ENCODE measurements at regions not wholly inside any gene's neighbourhood (a gene's known extent, or its start where the extent isn't known, plus 50 kb on each side); places are given as distances from the start of the nearest gene placed in this dataset.

DNA sequence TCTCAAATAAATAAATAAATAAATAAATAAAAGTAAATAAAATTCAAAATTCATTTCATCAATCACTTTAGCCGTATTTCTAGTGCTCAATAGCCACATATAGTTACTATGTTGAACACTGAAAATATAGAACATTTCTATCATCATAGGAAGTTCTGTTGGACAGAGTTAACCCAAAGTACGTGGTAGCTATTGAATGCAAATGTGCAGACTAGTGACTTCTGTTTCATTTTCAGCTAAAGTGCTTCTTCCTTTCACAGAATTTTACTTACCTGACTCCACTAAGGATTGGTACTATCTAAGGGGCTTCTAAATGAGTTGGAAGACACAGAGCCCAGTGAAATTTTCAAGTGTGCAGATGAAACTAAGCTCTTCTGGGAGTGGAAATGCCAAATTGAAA is 1208.3 kb downstream of the MAT2B start:
- no peak for DNase-seq (ENCODE audit: low spot score)

- no peak for DNase-seq (ENCODE audit: low spot score)
These were observed 1215.7 kb downstream of the MAT2B start for GRCh38 chr5:164721116-164721515.

DNA sequence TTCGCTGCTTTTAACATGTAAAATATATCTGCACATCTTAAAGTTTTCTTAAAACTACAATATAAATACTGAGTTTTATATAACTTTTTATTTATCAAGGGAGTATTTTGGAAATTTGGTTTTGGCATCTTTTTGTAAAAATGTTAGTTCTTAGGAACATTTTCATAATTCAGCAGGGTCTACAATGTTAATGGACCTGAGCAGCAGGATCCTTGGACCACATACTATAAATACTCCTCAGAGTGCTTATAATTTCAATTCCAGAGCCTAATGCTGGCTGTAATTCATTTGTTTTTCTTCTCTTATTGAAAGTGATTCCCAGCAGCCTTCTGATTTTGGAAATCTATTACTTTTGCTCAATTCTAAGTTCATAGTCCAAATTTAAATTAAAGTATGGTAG is 1216.2 kb downstream of the MAT2B start:
- DNase-seq (ENCODE audit: low spot score): no peak

GRCh38 chr5:164722702-164723101 is 1217.3 kb downstream of the MAT2B start:
- DNase-seq (ENCODE audit: low spot score): no peak

DNA sequence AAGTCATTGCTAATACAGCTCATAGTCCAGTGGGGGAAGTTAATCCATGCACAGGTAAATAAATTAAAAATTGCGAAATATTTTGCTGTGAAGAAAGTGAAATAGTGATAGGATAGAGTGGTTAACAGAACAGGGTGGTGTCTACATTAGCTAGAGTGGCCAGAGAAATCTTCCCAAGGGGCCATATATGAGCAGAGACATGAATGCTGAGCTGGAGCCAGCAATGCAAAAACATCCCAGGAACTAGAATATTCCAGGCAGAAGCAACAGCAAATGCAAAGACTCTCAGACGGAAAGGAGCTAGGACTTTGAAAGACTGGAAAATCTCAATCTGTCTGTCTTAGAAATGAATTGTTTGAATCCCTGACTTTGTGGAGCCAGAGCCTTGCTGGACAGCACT is 1221.6 kb downstream of the MAT2B start:
- no peak for DNase-seq (ENCODE audit: low spot score)

DNA sequence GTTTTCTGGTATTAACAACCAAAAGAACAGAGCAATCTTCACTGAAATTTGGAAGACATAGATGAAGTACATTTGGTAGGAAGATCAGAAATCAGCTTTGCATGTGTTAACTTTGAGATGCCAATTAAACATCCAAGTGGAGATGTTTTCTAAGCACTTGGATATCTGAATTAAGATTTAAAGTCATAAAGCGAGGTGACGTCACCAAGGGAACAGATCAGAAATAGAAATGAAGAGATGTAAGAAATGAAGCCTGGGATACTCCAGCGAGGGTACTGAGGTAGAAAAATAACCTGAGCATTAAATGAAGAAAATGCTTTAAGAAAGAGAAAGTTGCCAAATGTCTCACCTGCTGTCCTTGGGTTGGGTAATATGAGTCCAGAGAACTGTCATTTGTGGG is 1223.3 kb downstream of the MAT2B start:
- DNase-seq (ENCODE audit: low spot score): no peak

GRCh38 chr5:164735334-164735733 is 1229.9 kb downstream of the MAT2B start:
- no peak for DNase-seq (ENCODE audit: low spot score)

DNA sequence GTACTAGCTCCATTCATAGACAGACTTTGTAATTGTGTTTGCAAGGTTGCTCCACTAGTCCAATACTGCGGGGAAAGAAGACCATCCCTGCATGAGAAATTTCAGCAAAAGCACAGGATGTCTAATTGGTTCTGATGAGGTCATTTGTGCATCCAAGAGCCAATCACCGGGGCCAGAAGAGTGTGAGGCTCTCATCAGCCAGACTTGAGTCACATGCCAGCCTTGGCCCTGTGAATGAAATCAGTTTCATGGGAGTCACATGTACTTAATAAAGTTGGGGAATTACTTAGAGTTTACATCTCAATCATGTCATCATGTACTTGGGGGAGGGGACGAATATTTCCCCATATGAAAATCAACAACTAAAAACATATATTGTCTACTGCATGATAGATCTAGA is 1236.0 kb downstream of the MAT2B start:
- DNase-seq (ENCODE audit: low spot score): no peak

GRCh38 chr5:164742025-164742424 is 1236.6 kb downstream of the MAT2B start:
- no peak for DNase-seq (ENCODE audit: low spot score)

- DNase-seq (ENCODE audit: low spot score): no peak
These were observed 1241.3 kb downstream of the MAT2B start for GRCh38 chr5:164746723-164747122.

GRCh38 chr5:164747371-164747770 is 1242.0 kb downstream of the MAT2B start:
- no peak for DNase-seq (ENCODE audit: low spot score)

DNA sequence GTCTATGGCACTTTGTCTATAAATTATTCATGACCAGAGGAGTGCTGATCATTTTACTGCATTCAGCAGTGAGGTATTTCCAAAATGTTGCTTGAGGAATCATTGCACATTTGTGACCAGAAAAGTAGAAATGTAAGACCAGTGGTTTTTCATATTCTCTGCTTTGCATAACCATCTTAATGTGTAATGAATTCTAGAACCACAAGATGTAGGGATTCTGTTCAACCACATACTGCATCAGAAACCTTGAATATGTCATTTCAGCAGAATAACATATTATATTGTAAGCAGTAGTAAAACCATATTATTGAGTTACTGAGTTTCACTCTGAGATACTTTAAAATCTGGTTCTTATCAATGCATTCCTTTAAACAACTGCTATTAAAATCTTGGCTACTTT is 1243.4 kb downstream of the MAT2B start:
- DNase-seq (ENCODE audit: low spot score): no peak

DNA sequence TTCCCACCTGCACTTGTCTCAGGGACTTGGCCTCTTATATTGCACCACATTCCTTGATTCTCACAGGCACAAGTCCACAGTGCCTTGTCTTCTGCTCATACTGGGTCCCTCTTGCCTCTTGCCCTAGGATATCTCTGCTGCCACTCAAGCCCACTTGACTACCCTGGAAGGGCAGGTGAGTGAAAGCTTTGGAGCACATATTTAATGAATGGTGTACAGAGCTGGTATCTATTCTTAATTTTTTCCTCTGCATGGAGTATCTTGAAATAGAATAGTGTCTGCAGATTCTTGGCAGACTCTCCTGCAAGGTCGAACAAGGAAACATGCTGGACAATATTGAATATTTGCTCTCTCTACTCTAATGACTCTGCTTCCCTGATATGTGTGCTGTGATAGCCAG is 1248.0 kb downstream of the MAT2B start:
- no peak for DNase-seq (ENCODE audit: low spot score)

DNA sequence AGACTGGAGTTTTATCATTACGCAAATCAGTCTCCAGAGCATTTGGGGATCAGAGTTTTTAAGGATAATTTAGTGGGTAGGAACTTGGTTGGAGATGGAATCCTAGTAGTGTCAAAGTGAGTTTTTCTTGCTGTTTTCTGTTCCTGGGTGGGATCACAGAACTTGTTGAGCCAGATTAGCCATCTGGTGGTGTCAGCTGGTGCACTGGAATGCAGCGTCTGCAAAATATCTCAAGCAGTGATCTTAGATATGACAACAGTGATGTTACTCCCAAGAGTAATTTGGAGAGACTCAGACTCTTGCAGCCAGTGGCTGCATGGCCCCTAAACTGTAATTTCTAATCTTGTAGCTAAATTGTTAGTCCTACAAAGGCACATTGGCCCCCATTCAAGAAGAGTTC is 1257.8 kb downstream of the MAT2B start:
- no peak for DNase-seq (ENCODE audit: low spot score)

DNA sequence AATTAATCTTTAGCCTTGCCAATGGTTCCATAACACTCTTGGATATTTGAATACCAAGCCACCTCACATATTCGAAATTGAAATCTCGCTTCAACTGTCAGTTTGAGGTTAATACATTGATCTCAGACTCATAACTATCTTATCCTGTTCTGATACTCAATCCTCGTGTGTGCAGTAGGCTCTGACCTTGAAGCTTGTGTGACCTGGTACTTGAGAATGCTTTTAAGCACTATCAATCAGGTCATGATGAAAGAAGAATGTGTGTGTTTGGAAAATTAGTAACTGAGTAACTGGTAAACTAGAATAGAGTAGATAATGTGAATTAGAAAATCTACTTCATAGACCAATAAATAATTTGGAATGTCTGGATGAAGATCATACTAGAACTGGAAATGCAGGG is 1266.7 kb downstream of the MAT2B start:
- DNase-seq (ENCODE audit: low spot score): no peak

GRCh38 chr5:164784230-164784629 is 1278.8 kb downstream of the MAT2B start:
- DNase-seq (ENCODE audit: low spot score): no peak

- DNase-seq (ENCODE audit: low spot score): no peak
These were observed 1292.7 kb downstream of the MAT2B start for GRCh38 chr5:164798110-164798509.

DNA sequence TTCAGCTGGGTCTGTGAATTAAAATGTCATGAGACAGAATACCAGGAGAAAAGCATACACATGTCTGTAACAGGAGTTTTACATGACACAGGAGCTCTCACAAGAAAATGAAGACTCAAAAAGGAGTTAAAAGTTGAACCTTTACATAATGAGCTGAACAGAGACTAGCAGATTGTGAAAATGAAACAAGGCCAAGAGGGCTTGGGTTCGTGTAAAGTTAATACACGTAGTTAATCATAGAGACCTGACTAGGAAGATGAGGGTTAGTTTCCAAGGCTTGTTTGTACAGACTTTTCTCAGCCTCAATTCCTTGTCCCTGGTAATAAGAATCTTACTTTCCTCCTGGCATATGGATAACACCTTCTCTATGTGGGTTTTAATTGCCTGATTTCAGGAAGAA is 1294.0 kb downstream of the MAT2B start:
- DNase-seq (ENCODE audit: low spot score): no peak

DNA sequence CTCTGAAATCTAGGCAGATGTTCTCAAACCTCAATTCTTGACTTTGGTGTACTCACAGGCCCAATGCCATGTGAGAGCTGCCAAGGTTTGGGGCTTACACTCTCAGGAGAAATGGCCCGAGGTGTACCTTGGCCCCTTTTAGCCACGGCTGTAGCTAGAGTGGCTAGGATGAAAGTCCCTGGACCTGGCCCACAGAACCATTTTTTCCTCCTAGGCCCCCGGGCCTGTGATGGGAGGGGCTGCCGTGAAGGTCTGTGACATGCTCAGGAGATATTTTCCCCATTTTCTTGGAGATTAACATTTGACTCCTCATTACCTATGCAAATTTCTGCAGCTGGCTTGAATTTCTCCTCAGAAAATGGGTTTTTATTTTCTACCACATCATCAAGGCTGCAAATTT is 1296.5 kb downstream of the MAT2B start:
- DNase-seq (ENCODE audit: low spot score): no peak

- DNase-seq (ENCODE audit: low spot score): no peak
These were observed 1304.4 kb downstream of the MAT2B start for GRCh38 chr5:164809821-164810220.

DNA sequence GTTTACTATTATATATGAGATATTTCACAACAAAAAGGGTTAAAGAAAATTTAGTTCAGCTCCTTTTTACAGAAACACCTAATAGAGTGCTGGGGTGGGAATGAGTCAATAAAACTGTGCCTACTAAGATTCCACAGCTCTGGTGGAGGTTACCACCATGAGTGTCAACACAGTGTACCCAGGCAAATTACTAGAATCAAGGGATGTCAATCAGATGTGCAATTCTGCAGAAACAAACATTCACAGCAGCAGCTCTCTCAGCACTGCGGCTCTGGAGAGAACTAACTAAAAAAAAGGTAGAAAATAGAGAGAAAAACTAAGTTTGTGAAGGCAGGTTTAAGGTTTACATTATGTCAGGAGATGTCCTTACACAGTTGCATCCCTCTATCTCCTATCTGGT is 1313.0 kb downstream of the MAT2B start:
- DNase-seq (ENCODE audit: low spot score): no peak

DNA sequence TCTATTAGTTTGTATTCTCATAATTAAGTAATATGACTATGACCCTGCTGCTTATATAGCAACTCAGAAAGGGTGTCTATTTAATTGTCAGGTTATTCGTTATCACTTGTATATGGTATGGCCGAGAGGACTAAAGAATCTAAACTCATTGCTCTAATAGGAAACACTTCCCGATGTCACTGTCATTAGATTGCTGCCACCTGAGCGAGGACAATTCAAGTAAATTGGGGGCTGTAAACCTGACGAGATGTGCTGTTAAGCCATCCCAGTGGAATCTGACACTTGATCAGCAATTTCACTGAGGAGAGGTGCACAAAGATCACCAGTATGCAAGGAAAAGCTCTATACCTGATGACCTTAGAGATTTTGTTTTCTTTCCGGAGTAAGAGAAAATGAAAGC is 1319.3 kb downstream of the MAT2B start:
- no peak for DNase-seq (ENCODE audit: low spot score)

GRCh38 chr5:164832516-164832915 is 1327.1 kb downstream of the MAT2B start:
- DNase-seq (ENCODE audit: low spot score): no peak

DNA sequence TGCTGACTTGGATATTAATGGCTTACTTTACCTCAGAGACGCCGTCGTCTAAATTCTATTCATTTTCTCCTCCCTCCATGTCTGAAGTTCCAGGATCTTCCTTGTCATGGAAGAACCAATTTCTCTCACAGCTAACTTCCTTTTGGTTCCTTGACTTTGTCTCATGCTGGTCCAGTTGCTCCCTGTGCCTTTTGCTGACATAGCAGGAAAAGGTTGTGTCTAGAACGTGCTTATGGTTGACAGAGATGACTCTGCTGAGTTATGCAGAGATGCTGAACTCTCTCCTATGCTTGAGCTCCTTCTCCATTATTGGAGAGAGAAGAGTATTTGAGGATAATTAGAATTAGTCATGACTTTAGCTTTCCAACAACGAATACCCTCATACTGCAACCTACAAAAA is 1338.9 kb downstream of the MAT2B start:
- DNase-seq (ENCODE audit: low spot score): no peak

DNA sequence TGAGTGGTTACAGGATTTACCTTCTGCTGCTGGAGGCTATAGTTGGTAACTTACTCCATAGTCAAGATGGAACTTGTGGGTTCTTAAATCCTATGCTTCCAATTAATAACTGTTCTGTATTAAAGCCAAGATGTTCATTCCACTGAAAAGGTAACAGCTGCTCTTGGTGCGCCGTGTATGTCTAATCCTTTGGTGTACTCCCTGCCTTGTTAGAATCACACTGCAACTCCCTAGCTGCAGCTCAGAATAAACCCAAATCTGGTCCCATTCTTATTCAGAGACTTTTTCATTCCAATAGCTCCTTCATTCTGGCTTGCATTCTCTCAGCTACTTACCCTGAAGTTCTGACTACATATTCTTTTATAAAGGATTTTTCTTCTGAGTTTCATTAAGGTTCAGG is 1355.5 kb downstream of the MAT2B start:
- no peak for DNase-seq (ENCODE audit: low spot score)
